ENCODE measurements at regions not wholly inside any gene's neighbourhood (a gene's known extent, or its start where the extent isn't known, plus 50 kb on each side); places are given as distances from the start of the nearest gene placed in this dataset.

GRCh38 chr13:79126706-79127105 lies 279.3 kb downstream of the RBM26 start:
- H3K4me3 Mint-ChIP-seq: no peak overlapping the region
- Histone ChIP-seq H3K27ac (ENCODE audit: low read depth in 1 of 2, low read length in 2 of 2) (no peak overlapping the region), H2AFZ (ENCODE audit: insufficient read depth, low read depth, low read length, poor library complexity, severe bottlenecking) (no peak overlapping the region), H3K4me1 (ENCODE audit: control insufficient read depth in 1 of 2, insufficient read depth in 2 of 2, low read length in 2 of 2) (no peaks in the 10 kb centered on the region), H3K9ac (ENCODE audit: insufficient read depth, low read length, poor library complexity, severe bottlenecking) (no peak overlapping the region), H3K4me3 (replicated peaks in 1 of 3; ENCODE audit: low read depth in 2 of 3, low read length in 3 of 3) (no peak overlapping the region), H3K9me3 (replicated peaks in 1 of 2; ENCODE audit: control insufficient read depth in 1 of 2, insufficient read depth in 1 of 2, low read length in 2 of 2) (peaks cover 0 to 4% of the 10 kb centered on the region in 2 donors), H3K4me2 (replicated peaks; ENCODE audit: extremely low read depth, low read length, poor library complexity, severe bottlenecking) (no peak overlapping the region), H4K20me1 (ENCODE audit: insufficient read depth, low read length) (no peaks in the 10 kb centered on the region), H3K79me2 (ENCODE audit: insufficient read depth, low read length) (no peaks in the 10 kb centered on the region), H3K27me3 (ENCODE audit: control insufficient read depth in 2 of 2, insufficient read depth in 2 of 2, low read length in 2 of 2) (no peaks in the 10 kb centered on the region), H3K36me3 (replicated peaks in 1 of 2; ENCODE audit: control insufficient read depth in 1 of 2, insufficient read depth in 2 of 2, low read length in 2 of 2) (no peaks in the 10 kb centered on the region)
- DNase-seq: no peak
- H3K9me3 Mint-ChIP-seq: peaks cover 0 to 12% (median 5%) of the 10 kb centered on the region in 7 donors
- H3K27ac Mint-ChIP-seq: no peak overlapping the region
- no peaks in the 10 kb centered on the region for H3K27me3 Mint-ChIP-seq (ENCODE audit: low read depth in 3 of 3)
- H3K4me1 Mint-ChIP-seq: no peaks in the 10 kb centered on the region
- intact Hi-C loops (cut with micrococcal nuclease): no loop called here
- no CpG with 5 or more reads among the region's 1 CpG for WGBS (ENCODE audit: insufficient coverage)
- TF ChIP-seq CTCF (IDR thresholded peaks at IDR 0.05): no peak
- H3K36me3 Mint-ChIP-seq: no peaks in the 10 kb centered on the region

GRCh38 chr13:79124183-79124582 lies 281.9 kb downstream of the RBM26 start:
- H3K36me3 Mint-ChIP-seq: no peaks in the 10 kb centered on the region
- H3K27me3 ChIP-seq (ENCODE audit: control insufficient read depth in 2 of 2, insufficient read depth in 2 of 2, low read length in 2 of 2): no peaks in the 10 kb centered on the region
- no peaks in the 10 kb centered on the region for H4K20me1 ChIP-seq (ENCODE audit: insufficient read depth, low read length)
- H2AFZ ChIP-seq (ENCODE audit: insufficient read depth, low read depth, low read length, poor library complexity, severe bottlenecking): no peak overlapping the region
- H3K79me2 ChIP-seq (ENCODE audit: insufficient read depth, low read length): no peaks in the 10 kb centered on the region
- H3K27me3 Mint-ChIP-seq (ENCODE audit: low read depth in 3 of 3): peaks cover 0 to 2% (median 0%) of the 10 kb centered on the region in 3 donors
- no peak overlapping the region for H3K4me3 Mint-ChIP-seq
- WGBS (ENCODE audit: insufficient coverage): 90% methylated on average over 2 of the region's 2 CpGs
- no peaks in the 10 kb centered on the region for H3K4me1 Mint-ChIP-seq
- H3K27ac Mint-ChIP-seq: no peak overlapping the region
- no peak overlapping the region for H3K9ac ChIP-seq (ENCODE audit: insufficient read depth, low read length, poor library complexity, severe bottlenecking)
- no peak for DNase-seq
- H3K4me1 ChIP-seq (ENCODE audit: control insufficient read depth in 1 of 2, insufficient read depth in 2 of 2, low read length in 2 of 2): no peaks in the 10 kb centered on the region
- intact Hi-C loops (cut with micrococcal nuclease): no loop called here
- no peak for TF ChIP-seq CTCF (IDR thresholded peaks at IDR 0.05)
- no peaks in the 10 kb centered on the region for H3K36me3 ChIP-seq (replicated peaks in 1 of 2; ENCODE audit: control insufficient read depth in 1 of 2, insufficient read depth in 2 of 2, low read length in 2 of 2)
- H3K9me3 Mint-ChIP-seq: peaks cover 0 to 12% (median 4%) of the 10 kb centered on the region in 7 donors
- H3K4me3 ChIP-seq (replicated peaks in 1 of 3; ENCODE audit: low read depth in 2 of 3, low read length in 3 of 3): no peak overlapping the region
- H3K9me3 ChIP-seq (replicated peaks in 1 of 2; ENCODE audit: control insufficient read depth in 1 of 2, insufficient read depth in 1 of 2, low read length in 2 of 2): peaks cover 4 to 10% of the 10 kb centered on the region in 2 donors
- H3K27ac ChIP-seq (ENCODE audit: low read depth in 1 of 2, low read length in 2 of 2): no peak overlapping the region
- no peak overlapping the region for H3K4me2 ChIP-seq (replicated peaks; ENCODE audit: extremely low read depth, low read length, poor library complexity, severe bottlenecking)

All from CD14-positive monocyte (primary cell).